Activated T-helper 17 cell treated with anti-CD3 and anti-CD28 coated beads, Interleukin-2, amount 50 U/mL, for 72 hours (primary cell): ENCODE measurements at regions not wholly inside any gene's neighbourhood (a gene's known extent, or its start where the extent isn't known, plus 50 kb on each side); places are given as distances from the start of the nearest gene placed in this dataset.
"Not testable (repeated sequence)": the region's sequence is repeated elsewhere in the genome, so short reads cannot be mapped to it uniquely, and the experiment has no call there.

Experiments
- ATAC-seq: fragments of 150-1000 bp; cut with Tn5 transposase; replicated peaks from 2 replicates; pipeline ENCODE4 v1.10.0; 2021; ENCODE audit warnings: mild to moderate bottlenecking, moderate library complexity
- H3K27ac Mint-ChIP-seq: one replicate; pipeline ENCODE4 v1.8.0; 2022; ENCODE audit warnings: mixed read lengths
- H3K27me3 Mint-ChIP-seq: one replicate; pipeline ENCODE4 v1.8.0; 2022; ENCODE audit warnings: mixed read lengths
- H3K36me3 Mint-ChIP-seq: one replicate; pipeline ENCODE4 v1.8.0; 2022; ENCODE audit warnings: low read depth, mild to moderate bottlenecking, mixed read lengths
- H3K4me1 Mint-ChIP-seq: one replicate; pipeline ENCODE4 v1.8.0; 2022; ENCODE audit warnings: mixed read lengths
- H3K4me3 Mint-ChIP-seq: one replicate; pipeline ENCODE4 v1.8.0; 2022; ENCODE audit warnings: mild to moderate bottlenecking, mixed read lengths
- H3K9me3 Mint-ChIP-seq: one replicate; pipeline ENCODE4 v1.8.0; 2022; ENCODE audit warnings: mixed read lengths

DNA sequence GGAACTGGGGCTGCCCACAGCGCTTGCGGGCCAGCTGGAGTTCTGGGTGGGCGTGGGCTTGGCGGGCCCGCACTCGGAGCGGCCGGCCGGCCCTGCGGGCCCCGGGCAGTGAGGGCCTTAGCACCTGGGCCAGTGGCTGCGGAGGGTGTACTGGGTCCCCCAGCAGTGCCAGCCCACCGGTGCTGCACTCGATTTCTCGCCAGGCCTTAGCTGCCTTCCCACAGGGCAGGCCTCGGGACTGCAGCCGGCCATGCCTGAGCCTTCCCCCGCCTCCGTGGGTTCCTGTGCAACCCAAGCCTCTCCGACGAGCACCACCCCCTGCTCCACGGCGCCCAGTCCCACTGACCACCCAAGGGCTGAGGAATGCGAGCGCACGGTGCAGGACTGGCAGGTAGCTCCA, 232.5 kb downstream of the FAM181B start:
- not testable (repeated sequence) for H3K4me1 Mint-ChIP-seq, H3K36me3 Mint-ChIP-seq, H3K9me3 Mint-ChIP-seq, H3K27ac Mint-ChIP-seq, ATAC-seq, H3K4me3 Mint-ChIP-seq, H3K27me3 Mint-ChIP-seq

GRCh38 chr11:82494988-82495432, 238.7 kb downstream of the FAM181B start:
- no peak overlapping the region for H3K4me3 Mint-ChIP-seq
- no peak overlapping the region for H3K27ac Mint-ChIP-seq
- H3K27me3 Mint-ChIP-seq, result no peaks in the 10 kb centered on the region
- H3K4me1 Mint-ChIP-seq, result no peaks in the 10 kb centered on the region
- peaks cover 9% of the 10 kb centered on the region for H3K9me3 Mint-ChIP-seq
- ATAC-seq, result no peak
- no peaks in the 10 kb centered on the region for H3K36me3 Mint-ChIP-seq

GRCh38 chr11:82474876-82475275, 258.8 kb downstream of the FAM181B start:
- H3K36me3 Mint-ChIP-seq, result no peaks in the 10 kb centered on the region
- ATAC-seq, result no peak
- no peaks in the 10 kb centered on the region for H3K9me3 Mint-ChIP-seq
- H3K27me3 Mint-ChIP-seq, result no peaks in the 10 kb centered on the region
- H3K4me3 Mint-ChIP-seq, result no peak overlapping the region
- no peak overlapping the region for H3K27ac Mint-ChIP-seq
- no peaks in the 10 kb centered on the region for H3K4me1 Mint-ChIP-seq

GRCh38 chr11:82465481-82465880, 268.2 kb downstream of the FAM181B start:
- H3K27ac Mint-ChIP-seq, result no peak overlapping the region
- peaks cover 8% of the 10 kb centered on the region for H3K9me3 Mint-ChIP-seq
- no peak overlapping the region for H3K4me3 Mint-ChIP-seq
- ATAC-seq, result no peak
- H3K36me3 Mint-ChIP-seq, result no peaks in the 10 kb centered on the region
- no peaks in the 10 kb centered on the region for H3K27me3 Mint-ChIP-seq
- H3K4me1 Mint-ChIP-seq, result no peaks in the 10 kb centered on the region

GRCh38 chr11:82462608-82463242, 270.9 kb downstream of the FAM181B start:
- Mint-ChIP-seq H3K27ac (no peak overlapping the region), H3K9me3 (no peaks in the 10 kb centered on the region), H3K27me3 (no peaks in the 10 kb centered on the region), H3K36me3 (no peaks in the 10 kb centered on the region), H3K4me1 (no peaks in the 10 kb centered on the region), H3K4me3 (no peak overlapping the region)
- ATAC-seq, result no peak

DNA sequence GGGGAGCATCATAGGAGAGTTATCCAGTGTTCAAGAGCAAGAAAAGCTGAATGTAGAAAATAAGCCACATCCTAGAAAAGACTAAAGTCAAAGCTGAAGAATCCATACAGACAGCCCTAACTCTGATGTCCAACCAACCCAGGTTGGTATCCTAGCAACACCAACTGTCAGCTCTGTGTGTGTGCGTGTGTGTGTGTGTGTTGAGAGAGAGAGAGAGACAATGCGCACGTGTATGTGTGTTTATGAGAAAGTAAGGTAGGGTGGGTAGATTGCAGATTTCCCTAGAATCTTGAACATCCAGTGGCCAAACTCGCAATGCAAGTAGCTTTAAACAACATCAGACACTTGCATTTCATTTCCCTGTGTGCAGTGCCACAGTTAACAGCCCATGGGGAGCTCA, 274.9 kb downstream of the FAM181B start:
- Mint-ChIP-seq H3K9me3 (no peaks in the 10 kb centered on the region), H3K27ac (no peak overlapping the region), H3K4me3 (no peak overlapping the region), H3K36me3 (no peaks in the 10 kb centered on the region), H3K4me1 (no peaks in the 10 kb centered on the region), H3K27me3 (no peaks in the 10 kb centered on the region)
- no peak for ATAC-seq

GRCh38 chr11:82458147-82458546, 275.5 kb downstream of the FAM181B start:
- ATAC-seq, result no peak
- H3K27me3 Mint-ChIP-seq, result no peaks in the 10 kb centered on the region
- H3K27ac Mint-ChIP-seq, result no peak overlapping the region
- H3K36me3 Mint-ChIP-seq, result no peaks in the 10 kb centered on the region
- H3K4me1 Mint-ChIP-seq, result no peaks in the 10 kb centered on the region
- no peaks in the 10 kb centered on the region for H3K9me3 Mint-ChIP-seq
- H3K4me3 Mint-ChIP-seq, result no peak overlapping the region

DNA sequence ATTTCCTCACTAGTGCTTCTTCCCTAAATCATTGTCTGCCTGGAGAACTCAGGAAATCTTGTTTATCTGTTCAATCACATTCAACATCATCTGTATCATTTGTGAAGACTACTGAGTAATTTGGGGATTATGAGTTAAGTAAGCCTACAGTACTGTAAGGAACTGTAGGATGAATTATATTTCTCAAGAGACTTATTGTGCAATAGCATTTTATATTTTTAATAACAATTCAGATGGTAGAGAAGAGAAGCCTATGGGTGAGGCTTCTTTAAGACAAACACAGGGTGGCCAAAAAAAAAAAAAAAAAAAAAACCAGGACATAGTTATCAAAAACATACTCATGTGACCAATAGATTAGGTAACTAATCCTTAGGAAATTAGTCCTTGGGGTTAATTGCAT, 282.7 kb downstream of the FAM181B start:
- ATAC-seq, result no peak
- Mint-ChIP-seq H3K36me3 (no peaks in the 10 kb centered on the region), H3K9me3 (peaks cover 3% of the 10 kb centered on the region), H3K27ac (no peak overlapping the region), H3K4me3 (no peak overlapping the region), H3K27me3 (no peaks in the 10 kb centered on the region), H3K4me1 (no peaks in the 10 kb centered on the region)

DNA sequence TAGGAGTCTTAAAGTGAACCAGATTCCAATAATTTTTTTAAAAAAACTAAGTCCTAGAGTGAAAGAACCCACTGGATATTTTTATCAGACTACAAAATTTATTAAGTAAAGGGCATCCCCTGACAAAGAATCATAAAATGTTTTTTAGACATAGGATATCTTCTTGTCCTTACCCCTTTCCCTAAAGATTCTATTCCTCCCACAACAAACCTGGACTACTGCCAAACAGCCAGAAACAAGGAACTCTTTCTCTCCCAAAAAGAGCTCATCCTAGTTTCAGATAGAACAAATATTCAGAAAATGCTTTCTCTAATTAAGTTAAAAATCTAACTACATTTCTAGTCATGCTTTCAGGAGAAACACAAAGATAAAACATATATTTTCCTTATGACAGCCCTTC, 327.1 kb downstream of the FAM181B start:
- no peak overlapping the region for H3K27ac Mint-ChIP-seq
- no peak overlapping the region for H3K4me3 Mint-ChIP-seq

GRCh38 chr11:82405421-82405820, 328.2 kb downstream of the FAM181B start:
- Mint-ChIP-seq H3K4me1 (no peaks in the 10 kb centered on the region), H3K27ac (no peak overlapping the region), H3K36me3 (no peaks in the 10 kb centered on the region), H3K9me3 (peaks cover 5% of the 10 kb centered on the region), H3K4me3 (no peak overlapping the region), H3K27me3 (no peaks in the 10 kb centered on the region)
- ATAC-seq, result no peak

More for the DNA sequence above, 327.1 kb downstream of the FAM181B start:
- no peaks in the 10 kb centered on the region for H3K27me3 Mint-ChIP-seq
- no peaks in the 10 kb centered on the region for H3K4me1 Mint-ChIP-seq
- peaks cover 1% of the 10 kb centered on the region for H3K9me3 Mint-ChIP-seq
- ATAC-seq, result no peak
- no peaks in the 10 kb centered on the region for H3K36me3 Mint-ChIP-seq

DNA sequence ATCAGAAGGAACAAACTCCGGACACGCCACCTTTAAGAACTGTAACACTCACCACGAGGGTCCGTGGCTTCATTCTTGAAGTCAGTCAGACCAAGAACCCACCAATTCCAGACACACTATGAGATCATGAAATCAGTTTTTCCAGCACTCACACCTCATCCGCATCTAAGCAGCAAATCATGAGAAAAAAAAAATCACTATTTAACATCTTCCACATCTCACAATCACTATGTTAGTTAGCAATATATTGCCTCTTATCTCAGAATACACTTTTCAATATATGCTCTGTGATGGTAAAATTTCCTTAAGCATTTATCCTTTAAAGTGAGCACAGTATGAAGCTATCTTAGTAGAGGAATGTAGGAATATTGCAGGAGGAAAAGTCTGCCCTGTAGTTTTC, 328.7 kb downstream of the FAM181B start:
- H3K4me1 Mint-ChIP-seq, result no peaks in the 10 kb centered on the region
- H3K36me3 Mint-ChIP-seq, result no peaks in the 10 kb centered on the region
- no peak overlapping the region for H3K4me3 Mint-ChIP-seq
- no peak for ATAC-seq
- no peaks in the 10 kb centered on the region for H3K27me3 Mint-ChIP-seq
- peaks cover 7% of the 10 kb centered on the region for H3K9me3 Mint-ChIP-seq
- H3K27ac Mint-ChIP-seq, result no peak overlapping the region

DNA sequence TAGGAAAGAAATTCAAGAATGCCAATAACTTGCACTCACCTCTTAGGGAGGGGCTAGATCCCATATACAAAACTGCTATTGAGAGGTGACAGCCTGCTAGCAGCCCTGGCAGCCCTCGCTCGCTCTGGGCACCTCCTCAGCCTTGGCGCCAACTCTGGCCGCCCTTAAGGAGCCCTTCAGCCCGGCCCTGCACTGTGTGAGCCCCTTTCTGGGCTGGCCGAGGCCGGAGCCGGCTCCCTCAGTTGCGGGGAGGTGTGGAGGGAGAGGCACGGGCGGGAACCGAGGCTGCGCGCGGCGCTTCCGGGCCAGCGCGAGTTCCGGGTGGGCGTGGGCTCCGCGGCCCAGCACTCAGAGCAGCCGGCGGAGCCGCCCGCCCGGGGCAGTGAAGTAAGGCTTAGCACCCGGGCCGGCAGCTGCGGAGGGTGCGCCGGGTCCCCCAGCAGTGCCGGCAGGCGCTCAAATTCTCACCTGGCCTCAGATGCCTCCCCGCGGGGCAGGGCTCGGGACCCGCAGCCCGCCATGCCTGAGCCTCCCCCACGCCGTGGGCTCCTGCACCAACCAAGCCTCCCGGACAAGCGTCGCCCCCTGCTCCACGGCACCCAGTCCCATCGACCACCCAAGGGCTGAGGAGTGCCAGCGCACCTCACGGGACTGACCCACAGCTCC, 329.9 kb downstream of the FAM181B start:
- Mint-ChIP-seq H3K36me3 (no peaks in the 10 kb centered on the region), H3K27ac (no peak overlapping the region), H3K4me1 (no peaks in the 10 kb centered on the region), H3K27me3 (no peaks in the 10 kb centered on the region), H3K4me3 (no peak overlapping the region), H3K9me3 (peaks cover 9% of the 10 kb centered on the region)
- no peak for ATAC-seq

- peaks cover 12% of the 10 kb centered on the region for H3K9me3 Mint-ChIP-seq
- no peak for ATAC-seq
- no peaks in the 10 kb centered on the region for H3K36me3 Mint-ChIP-seq
- no peak overlapping the region for H3K4me3 Mint-ChIP-seq
- no peak overlapping the region for H3K27ac Mint-ChIP-seq
- H3K27me3 Mint-ChIP-seq, result no peaks in the 10 kb centered on the region
- H3K4me1 Mint-ChIP-seq, result no peaks in the 10 kb centered on the region
Measured at GRCh38 chr11:82398300-82398815, 335.3 kb downstream of the FAM181B start.

DNA sequence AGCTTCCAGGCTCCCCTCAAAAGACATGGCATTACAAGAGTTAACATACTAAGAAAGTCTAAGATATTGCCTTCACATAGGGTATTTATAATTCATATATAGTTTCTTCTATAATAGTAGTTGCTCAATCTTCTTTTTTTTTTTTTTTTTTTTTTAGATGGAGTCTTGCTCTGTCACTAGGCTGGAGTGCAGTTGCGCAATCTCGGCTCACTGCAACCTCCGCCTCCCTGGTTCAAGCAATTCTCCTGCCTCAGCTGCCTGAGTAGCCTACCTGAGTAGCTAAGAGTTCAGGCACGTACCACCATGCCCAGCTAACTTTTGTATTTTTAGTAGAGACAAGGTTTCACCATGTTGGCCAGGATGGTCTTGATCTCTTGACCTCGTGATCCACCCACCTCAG, 337.0 kb downstream of the FAM181B start:
- H3K27me3 Mint-ChIP-seq, H3K4me1 Mint-ChIP-seq, H3K27ac Mint-ChIP-seq, ATAC-seq, H3K4me3 Mint-ChIP-seq, H3K36me3 Mint-ChIP-seq: not testable (repeated sequence)
- peaks cover 15% of the 10 kb centered on the region for H3K9me3 Mint-ChIP-seq

GRCh38 chr11:82384308-82384707, 349.4 kb downstream of the FAM181B start:
- no peaks in the 10 kb centered on the region for H3K36me3 Mint-ChIP-seq
- H3K4me1 Mint-ChIP-seq, result no peaks in the 10 kb centered on the region
- H3K27me3 Mint-ChIP-seq, result no peaks in the 10 kb centered on the region
- H3K27ac Mint-ChIP-seq, result no peak overlapping the region
- no peak overlapping the region for H3K4me3 Mint-ChIP-seq
- peaks cover 6% of the 10 kb centered on the region for H3K9me3 Mint-ChIP-seq
- no peak for ATAC-seq
